ENCODE measurements at regions not wholly inside any gene's neighbourhood (a gene's known extent, or its start where the extent isn't known, plus 50 kb on each side); places are given as distances from the start of the nearest gene placed in this dataset.

- DNase-seq: peak; percentile 10
Observed at GRCh38 chr11:81497202-81497804, 1236.4 kb downstream of the FAM181B start.

DNA sequence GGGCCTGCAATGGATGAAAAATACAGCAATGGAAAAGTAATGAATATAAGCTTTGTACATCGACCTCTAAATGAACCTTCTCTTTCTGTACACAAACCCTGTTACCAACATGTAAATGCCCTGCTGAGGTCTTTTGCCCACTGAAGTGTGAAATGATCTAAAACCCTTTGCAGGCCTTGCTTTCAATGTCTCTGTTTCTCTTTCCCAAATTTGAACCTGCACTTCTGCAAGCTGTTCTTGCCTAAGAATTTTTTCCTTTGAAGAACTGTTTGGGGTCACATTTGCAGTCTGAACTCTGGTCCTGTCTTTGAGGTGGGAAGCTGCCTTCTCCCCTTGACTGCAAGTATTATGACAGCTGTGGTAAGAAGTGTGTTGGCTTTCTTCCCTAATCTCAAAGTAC, 1237.1 kb downstream of the FAM181B start:
- DNase-seq: no peak

DNA sequence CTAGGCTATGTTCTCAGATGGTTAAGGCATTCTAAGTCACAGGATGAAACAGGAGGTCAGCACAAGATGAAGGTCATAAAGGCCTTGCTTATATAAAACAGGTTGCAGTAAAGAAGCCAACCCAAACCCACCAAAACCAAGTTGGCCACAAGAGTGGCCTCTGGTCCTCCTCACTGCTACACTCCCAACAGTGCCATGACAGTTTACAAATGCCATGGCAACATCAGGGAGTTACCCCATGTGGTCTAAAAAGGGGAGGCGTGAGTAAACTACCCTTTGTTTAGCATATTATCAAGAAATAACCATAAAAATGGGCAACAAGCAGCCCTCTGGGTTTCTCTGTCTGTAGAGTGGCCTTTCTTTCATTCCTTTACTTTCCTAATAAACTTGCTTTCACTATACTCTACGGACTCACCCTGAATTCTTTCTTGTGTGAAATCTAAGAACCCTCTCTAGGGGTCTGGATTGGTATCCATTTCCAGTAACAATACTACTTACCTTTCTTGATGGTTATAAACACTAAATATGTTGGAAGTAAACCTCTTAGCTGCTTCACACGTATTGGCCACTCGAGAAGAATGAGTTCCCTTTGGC, 1237.9 kb downstream of the FAM181B start:
- no peak for DNase-seq

DNA sequence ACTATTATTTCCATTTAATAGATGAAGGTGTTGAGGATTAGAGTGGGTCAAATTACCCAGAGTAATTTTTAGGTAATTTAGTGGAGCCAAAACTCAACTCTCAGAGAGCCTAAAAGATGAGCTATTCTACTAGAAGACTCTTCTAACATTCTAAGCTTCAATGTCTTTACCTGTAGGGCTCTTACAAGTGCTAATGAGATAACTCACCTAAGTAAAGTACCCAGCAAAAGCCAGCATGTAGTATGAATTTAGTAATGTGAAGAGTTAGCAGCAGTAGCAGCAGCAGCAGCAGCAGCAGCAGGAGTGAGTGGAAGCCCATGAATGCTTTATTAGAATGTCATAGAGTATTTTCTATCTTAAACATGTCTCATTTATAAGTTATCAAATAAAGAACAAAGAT, 1239.2 kb downstream of the FAM181B start:
- no peak for DNase-seq

GRCh38 chr11:81492923-81493445, 1240.7 kb downstream of the FAM181B start:
- DNase-seq: no peak

DNA sequence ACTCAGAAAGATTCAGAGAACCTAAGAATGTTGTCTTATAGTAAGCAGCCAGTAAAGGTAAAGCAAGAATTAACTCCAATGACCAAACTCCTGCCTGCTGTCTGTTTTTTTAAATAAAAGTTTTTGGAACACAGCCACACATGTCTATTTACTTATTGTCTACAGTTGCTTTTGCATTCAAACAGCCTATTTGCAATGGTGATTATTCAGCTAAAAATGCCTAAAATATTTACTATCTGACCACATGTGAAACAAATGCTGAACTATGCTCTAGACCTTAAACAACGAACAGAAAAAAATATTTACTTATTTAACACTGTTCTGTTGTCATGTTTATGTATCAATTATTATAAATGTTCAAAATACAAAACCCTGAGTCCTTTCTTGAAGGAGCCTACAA, 1246.6 kb downstream of the FAM181B start:
- DNase-seq: no peak

GRCh38 chr11:81484196-81484595, 1249.5 kb downstream of the FAM181B start:
- no peak for DNase-seq

- DNase-seq: no peak
Observed at GRCh38 chr11:81477277-81477676, 1256.4 kb downstream of the FAM181B start.

DNA sequence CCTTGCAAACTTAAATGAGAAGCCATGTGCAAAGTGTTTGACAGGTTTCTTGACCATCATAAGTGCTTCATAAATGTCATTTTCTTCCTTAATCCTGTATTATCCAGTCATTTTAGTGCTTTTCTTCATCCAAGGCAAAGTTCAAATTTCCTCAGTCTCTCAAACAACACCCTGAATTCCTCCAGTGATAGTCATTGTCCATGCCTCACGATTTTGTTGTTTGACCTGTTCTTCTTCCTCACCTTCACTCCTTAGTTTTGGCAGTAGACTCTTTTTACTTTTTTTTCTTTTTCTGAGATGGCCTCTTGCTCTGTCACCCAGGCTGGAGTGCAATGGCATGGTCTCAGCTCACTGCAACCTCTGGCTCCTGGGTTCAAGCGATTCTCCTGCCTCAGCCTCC, 1257.3 kb downstream of the FAM181B start:
- DNase-seq: no peak

DNA sequence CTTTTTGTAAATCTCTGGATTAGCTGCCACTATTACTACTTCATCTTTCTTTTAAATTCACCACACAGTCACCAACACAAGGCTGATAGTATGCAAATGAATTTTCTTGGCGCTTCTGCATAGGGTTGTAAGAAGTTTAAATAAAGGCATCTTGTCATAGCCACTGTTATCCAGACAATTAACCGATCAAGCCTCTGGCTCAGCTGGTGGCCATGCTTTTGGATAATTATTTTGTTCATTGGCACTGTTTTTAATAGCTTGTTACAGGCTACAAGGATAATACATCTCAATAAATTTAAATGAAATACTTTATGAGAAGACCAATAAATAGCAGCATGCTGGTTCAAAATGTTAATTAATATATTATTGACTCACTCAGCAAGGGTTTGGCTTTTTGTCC, 1261.0 kb downstream of the FAM181B start:
- DNase-seq: no peak

- no peak for DNase-seq
Observed at GRCh38 chr11:81470446-81470845, 1263.2 kb downstream of the FAM181B start.

DNA sequence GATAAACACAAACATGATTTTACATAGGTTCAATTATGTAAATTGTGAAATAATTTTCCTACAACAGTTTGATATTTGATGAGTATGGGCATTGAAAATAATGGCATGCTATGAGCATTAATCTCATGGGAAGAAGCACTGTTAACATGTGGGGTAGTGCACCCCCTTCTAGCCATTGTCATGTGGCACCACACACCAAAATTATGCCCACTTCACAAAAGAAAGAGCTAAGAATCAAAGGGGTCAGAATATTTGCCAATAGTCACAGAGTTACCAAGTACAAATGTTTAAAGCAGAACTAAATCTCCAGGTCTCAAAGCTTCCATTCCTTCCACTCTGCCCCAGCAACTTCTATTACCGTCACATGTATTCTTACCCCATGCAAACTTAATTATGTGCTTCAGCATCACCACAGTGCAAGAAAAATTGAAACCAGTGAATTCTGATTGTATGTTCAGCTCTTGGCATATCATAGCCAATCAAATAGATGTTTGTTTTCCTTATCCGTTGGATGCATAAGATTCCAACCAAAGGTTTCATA, 1273.8 kb downstream of the FAM181B start:
- no peak for DNase-seq

DNA sequence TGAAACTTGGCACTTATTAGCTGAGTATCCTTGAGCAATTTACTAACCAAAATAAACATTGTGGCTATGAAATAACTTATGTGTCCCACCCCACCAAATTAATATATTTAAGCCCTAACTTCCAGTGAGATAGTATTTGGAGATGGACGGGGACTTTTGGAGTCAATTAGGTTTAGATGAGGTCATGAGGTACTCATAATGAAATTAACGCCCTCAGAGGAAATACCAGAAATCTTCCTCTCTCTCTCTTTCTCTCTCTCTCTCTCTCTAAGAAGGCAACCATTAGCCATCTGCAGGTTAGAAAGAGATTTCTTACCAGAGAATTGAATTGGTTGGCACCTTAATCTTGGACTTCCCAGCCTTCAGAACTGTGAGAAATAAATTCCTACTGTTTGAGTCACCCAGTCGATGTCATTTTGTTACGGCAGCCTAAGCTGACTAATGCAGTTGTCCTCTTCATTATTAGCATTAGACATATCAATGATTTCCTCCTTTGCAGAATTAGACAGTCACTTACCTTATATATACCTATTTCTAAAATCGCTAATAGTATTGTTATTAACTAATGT, 1284.0 kb downstream of the FAM181B start:
- no peak for DNase-seq

GRCh38 chr11:81444297-81444696, 1289.4 kb downstream of the FAM181B start:
- no peak for DNase-seq

DNA sequence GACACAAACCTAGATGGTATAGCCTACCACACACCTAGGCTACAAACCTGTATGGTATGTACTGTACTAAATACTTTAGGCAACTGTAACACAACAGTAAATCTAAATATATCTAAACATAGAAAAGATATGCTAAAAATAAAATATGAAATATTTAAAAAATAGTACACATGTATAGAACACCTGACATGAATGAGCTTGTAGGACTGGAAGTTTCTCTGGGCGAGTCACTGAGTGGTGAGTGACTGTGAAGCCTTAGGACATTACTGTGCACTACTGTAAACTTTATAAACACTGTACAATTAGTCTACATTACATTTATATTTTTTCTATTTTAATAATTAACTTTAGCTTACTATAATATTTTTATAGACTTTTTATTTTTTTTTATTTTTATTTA, 1301.3 kb downstream of the FAM181B start:
- no peak for DNase-seq

- no peak for DNase-seq
Observed at GRCh38 chr11:81424822-81425221, 1308.8 kb downstream of the FAM181B start.

- DNase-seq: no peak
Observed at GRCh38 chr11:81422402-81422801, 1311.3 kb downstream of the FAM181B start.

- DNase-seq: no peak
Observed at GRCh38 chr11:81421251-81421860, 1312.3 kb downstream of the FAM181B start.

DNA sequence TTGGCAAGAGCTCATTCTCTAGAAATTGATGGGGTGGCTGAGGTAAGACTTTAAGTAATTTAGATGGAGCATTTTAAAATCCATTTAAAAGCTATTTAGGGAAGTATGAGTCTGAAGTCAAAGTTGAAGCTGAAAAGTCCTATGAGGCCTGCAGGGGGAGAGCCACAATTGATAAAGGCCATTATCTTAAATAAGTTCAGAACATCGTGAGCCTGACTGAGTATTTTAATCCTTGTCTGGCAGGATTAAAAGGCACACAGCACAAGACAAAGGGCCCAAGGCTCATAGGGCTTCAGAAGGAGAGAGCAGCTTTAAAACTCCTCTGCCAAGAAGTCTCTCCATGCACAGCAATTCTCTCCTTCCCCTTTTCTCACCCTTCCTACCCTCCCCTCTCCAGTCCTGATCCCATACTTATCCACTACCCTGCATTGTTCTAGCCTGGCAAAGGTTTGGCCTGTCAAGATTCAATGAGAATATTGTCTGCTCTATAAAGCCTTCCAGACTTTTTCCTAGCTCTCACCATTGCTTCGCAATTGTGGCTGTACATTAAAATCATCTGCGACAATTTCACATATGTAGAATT, 1312.9 kb downstream of the FAM181B start:
- no peak for DNase-seq

GRCh38 chr11:81397316-81397715, 1336.3 kb downstream of the FAM181B start:
- DNase-seq: no peak

DNA sequence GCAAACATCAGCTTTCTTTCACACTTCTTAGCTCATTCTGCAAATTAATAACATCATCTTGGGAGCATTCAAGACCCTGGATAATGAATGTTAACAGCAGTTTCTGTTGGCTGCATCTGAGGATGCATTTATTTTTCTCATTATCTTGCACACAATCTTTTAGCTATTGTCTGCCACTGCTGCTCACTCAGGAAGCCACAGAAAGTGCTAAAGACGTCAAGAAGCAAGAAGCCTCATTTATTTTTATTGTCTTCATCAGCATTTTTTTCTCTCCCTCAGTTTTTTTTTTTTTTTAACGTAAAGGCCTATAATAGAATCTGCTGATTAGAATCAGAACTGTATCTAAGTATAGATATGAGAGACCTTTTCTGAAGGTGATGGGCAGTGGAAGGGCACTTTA, 1339.4 kb downstream of the FAM181B start:
- DNase-seq: no peak

DNA sequence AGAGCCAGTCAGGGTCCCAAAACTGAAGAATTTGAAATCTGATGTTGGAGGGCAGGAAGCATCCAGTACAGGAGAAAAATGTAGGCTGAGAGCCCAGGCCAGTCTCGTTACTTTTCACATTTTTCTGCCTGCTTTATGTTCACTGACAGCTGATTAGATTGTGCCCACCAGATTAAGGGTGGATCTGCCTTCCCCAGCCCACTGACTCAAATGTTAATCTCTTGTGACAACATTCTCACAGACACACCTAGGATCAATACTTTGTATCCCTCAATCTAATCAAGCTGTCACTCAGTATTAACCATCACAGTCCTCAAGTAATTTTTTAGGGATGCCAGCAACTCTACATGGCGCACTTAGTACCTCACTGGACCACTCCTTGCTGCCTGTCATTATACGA, 1345.3 kb downstream of the FAM181B start:
- DNase-seq: no peak

- no peak for DNase-seq
Observed at GRCh38 chr11:81380395-81380794, 1353.3 kb downstream of the FAM181B start.
